ENCODE measurements at regions not wholly inside any gene's neighbourhood (a gene's known extent, or its start where the extent isn't known, plus 50 kb on each side); places are given as distances from the start of the nearest gene placed in this dataset.
"Not testable (repeated sequence)": the region's sequence is repeated elsewhere in the genome, so short reads cannot be mapped to it uniquely, and the experiment has no call there.

DNA sequence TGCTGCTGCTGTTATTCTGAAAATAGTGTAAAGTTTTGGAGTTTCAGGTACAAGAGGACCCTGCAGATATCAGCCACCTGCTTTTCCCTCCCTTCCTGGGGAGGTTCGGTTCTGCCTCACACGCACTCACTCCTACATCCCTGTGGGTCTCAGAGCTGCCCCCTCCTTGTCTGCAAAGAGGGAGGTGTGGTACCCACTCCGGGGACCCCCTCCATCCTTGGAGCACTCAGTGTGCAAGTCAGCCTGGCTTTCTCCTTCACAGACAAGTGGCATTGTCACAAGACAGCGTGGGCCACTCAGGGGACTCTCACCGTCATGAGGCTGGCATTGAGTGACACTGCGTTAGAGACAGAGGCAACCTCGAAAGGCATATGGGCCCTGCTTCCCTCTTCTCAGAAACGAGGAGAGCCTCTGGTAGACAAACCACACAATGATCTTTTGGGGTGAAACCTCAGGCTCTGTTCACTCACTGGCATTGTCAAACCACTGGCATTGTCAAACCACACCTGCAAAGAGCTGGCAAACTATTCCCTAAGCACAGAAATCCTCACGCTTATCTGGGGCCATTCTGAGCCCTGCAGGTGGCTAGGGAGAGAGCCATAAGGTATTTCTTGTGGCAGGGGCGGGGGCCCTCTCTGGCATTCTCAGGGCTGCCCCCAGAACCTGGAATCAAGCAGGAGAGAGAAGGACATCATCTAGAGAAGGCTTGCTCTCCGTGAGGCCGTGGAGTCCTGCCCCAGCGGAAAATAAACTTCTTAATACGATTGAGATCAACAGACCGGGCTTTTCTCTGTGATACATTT is 285.0 kb downstream of the SHOX start:
- TF ChIP-seq, protein P1, sequence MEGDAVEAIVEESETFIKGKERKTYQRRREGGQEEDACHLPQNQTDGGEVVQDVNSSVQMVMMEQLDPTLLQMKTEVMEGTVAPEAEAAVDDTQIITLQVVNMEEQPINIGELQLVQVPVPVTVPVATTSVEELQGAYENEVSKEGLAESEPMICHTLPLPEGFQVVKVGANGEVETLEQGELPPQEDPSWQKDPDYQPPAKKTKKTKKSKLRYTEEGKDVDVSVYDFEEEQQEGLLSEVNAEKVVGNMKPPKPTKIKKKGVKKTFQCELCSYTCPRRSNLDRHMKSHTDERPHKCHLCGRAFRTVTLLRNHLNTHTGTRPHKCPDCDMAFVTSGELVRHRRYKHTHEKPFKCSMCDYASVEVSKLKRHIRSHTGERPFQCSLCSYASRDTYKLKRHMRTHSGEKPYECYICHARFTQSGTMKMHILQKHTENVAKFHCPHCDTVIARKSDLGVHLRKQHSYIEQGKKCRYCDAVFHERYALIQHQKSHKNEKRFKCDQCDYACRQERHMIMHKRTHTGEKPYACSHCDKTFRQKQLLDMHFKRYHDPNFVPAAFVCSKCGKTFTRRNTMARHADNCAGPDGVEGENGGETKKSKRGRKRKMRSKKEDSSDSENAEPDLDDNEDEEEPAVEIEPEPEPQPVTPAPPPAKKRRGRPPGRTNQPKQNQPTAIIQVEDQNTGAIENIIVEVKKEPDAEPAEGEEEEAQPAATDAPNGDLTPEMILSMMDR (IDR thresholded peaks at IDR 0.05): no peak
- no peak for ATAC-seq (ENCODE audit: low read depth)
- POLR2A ChIA-PET: no interaction called here
- no peaks in the 10 kb centered on the region for H3K27me3 Mint-ChIP-seq
- peaks cover 7% of the 10 kb centered on the region for H3K9me3 Mint-ChIP-seq
- no peak overlapping the region for H3K27ac Mint-ChIP-seq
- CTCF ChIA-PET: no interaction called here
- H3K4me3 Mint-ChIP-seq: no peak overlapping the region
- H3K4me1 Mint-ChIP-seq: no peaks in the 10 kb centered on the region
- intact Hi-C loops (cut with micrococcal nuclease): no loop called here
- no peaks in the 10 kb centered on the region for H3K36me3 Mint-ChIP-seq (ENCODE audit: low read depth)
- DNase-seq: no peak

DNA sequence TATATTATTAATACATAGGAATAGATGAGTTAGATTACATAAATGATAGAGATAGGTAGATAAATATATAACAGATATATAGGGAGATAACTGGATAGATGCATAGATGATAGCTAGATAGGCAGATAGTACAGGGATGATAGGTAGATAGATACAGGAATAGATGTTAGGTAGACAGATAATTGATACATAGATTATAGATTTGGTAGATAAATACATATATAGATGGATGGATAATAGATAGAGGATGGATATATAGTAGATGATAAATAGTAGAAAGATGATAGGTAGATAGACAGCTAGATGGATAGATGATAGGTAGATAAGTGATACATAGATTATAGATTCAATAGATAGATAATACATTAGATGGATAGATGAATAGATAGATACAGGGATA is 283.6 kb downstream of the SHOX start:
- intact Hi-C loops (cut with micrococcal nuclease): no loop called here
- Mint-ChIP-seq H3K4me3 (no peak overlapping the region), H3K27ac (no peak overlapping the region), H3K4me1 (no peaks in the 10 kb centered on the region), H3K27me3 (no peaks in the 10 kb centered on the region), H3K9me3 (peaks cover 4% of the 10 kb centered on the region), H3K36me3 (ENCODE audit: low read depth) (no peaks in the 10 kb centered on the region)
- CTCF ChIA-PET: no interaction called here
- no peak for DNase-seq
- ATAC-seq (ENCODE audit: low read depth): no peak
- POLR2A ChIA-PET: no interaction called here
- TF ChIP-seq, protein P1 (IDR thresholded peaks at IDR 0.05): no peak

DNA sequence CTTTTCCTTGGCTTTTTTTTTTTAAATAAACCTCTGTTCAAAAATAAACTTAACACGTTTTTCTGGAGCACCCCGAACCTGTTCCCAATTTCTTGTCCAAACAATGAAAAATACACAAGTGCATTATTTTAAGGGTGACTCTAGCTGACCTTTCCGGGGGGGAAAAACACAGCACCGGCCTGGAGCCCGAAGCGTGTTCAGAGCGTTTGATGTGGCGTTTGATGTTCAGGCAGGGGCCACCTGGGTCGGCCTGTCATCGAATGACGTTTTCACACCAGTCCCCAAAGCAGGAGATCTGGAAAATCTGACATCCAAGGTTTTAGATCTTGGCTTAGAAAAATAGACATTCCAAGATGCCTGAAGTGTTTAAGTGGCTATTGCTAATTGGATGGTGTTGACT is 282.1 kb downstream of the SHOX start:
- H3K27ac Mint-ChIP-seq: no peak overlapping the region
- no peak for ATAC-seq (ENCODE audit: low read depth)
- no peaks in the 10 kb centered on the region for H3K27me3 Mint-ChIP-seq
- CTCF ChIA-PET: no interaction called here
- POLR2A ChIA-PET: no interaction called here
- no peaks in the 10 kb centered on the region for H3K36me3 Mint-ChIP-seq (ENCODE audit: low read depth)
- H3K4me1 Mint-ChIP-seq: no peaks in the 10 kb centered on the region
- intact Hi-C loops (cut with micrococcal nuclease): no loop called here
- no peak for DNase-seq
- peaks cover 4% of the 10 kb centered on the region for H3K9me3 Mint-ChIP-seq
- H3K4me3 Mint-ChIP-seq: no peak overlapping the region
- TF ChIP-seq, protein P1 (IDR thresholded peaks at IDR 0.05): no peak

DNA sequence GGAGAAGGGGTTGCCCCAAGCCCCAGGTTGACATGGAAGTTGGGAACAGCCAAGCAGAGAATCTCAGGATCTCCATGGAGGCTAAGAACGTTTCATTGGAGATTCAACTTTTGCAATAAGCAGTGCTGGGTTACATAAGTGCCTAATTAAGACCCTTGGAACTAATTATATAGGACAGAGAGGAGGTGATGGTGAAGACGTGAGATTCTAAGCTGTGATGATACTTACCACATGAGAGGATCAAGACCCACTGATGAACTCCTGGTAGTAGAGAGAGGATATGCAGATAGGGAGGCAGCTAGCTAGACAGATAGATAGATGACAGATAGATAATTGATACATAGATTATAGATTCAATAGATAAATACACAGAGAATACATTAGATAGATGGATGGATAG is 278.5 kb downstream of the SHOX start:
- H3K27me3 Mint-ChIP-seq; H3K36me3 Mint-ChIP-seq (ENCODE audit: low read depth); H3K4me3 Mint-ChIP-seq; H3K4me1 Mint-ChIP-seq; H3K27ac Mint-ChIP-seq; POLR2A ChIA-PET; intact Hi-C loops (cut with micrococcal nuclease); H3K9me3 Mint-ChIP-seq; ATAC-seq (ENCODE audit: low read depth); DNase-seq; CTCF ChIA-PET: not testable (repeated sequence)

DNA sequence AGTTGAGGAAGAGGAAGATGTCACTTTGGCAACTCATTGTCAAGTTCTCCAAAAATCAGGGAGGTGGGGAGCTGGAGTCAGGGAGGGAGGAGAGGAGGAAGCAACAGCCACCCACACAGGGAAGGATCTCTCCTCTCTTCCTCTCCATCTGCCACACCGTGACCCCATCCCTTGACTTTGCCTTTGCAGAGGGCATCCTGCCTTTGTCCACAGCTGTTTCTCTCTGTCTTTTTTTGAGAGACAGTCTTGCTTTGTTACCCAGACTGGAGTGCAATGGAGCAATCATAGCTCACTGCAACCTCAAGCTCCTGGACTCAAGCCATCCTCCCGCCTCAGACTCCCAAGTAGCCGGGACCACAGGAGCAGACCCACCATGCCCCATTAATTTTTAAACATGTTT is 276.0 kb downstream of the SHOX start:
- intact Hi-C loops (cut with micrococcal nuclease): no loop called here
- Mint-ChIP-seq H3K9me3 (no peaks in the 10 kb centered on the region), H3K36me3 (ENCODE audit: low read depth) (no peaks in the 10 kb centered on the region), H3K4me1 (no peaks in the 10 kb centered on the region), H3K27ac (no peak overlapping the region), H3K27me3 (no peaks in the 10 kb centered on the region), H3K4me3 (no peak overlapping the region)
- no peak for DNase-seq
- TF ChIP-seq, protein P1 (IDR thresholded peaks at IDR 0.05): no peak
- CTCF ChIA-PET: no interaction called here
- POLR2A ChIA-PET: no interaction called here
- ATAC-seq (ENCODE audit: low read depth): no peak
